ENCODE measurements at regions not wholly inside any gene's neighbourhood (a gene's known extent, or its start where the extent isn't known, plus 50 kb on each side); places are given as distances from the start of the nearest gene placed in this dataset.

DNA sequence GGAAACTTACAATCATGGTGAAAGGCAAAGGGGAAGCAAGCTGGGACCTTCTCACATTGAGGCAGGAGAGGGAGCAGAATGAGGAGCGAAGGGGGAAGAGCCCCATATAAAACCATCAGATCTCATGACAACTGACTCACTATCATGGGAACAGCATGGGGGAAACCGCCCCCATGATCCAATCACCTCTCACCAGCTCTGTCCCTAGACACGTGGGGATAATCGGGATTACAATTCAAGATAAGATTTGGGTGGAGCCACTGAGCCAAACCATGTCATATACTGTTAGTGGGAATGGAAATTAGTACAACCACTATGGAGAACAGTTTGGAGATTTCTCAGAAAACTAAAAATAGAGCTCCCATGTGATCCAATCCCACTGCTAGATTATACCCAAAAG, 163.7 kb downstream of the MANEA start:
- 0% methylated on average over 4 of the region's 4 CpGs for WGBS (ENCODE audit: insufficient coverage, low coverage, missing lambda C conversion rate)

More for the DNA sequence above, 163.7 kb downstream of the MANEA start:
- Histone ChIP-seq H2AFZ (ENCODE audit: low read depth, low read length) (no peak overlapping the region), H3K36me3 (ENCODE audit: control insufficient read depth, insufficient read depth, low read length) (no peaks in the 10 kb centered on the region), H3K27ac (ENCODE audit: extremely low read depth, low read depth, low read length) (no peak overlapping the region), H3K4me3 (no peak overlapping the region), H3K9me3 (replicated peaks; ENCODE audit: control insufficient read depth, insufficient read depth, low read depth, low read length) (no peaks in the 10 kb centered on the region), H3K9ac (ENCODE audit: insufficient read depth in 1 of 2, low read depth in 2 of 2, low read length in 2 of 2) (no peak overlapping the region), H3K4me1 (replicated peaks in 1 of 2; ENCODE audit: control insufficient read depth in 2 of 2, insufficient read depth in 2 of 2, low read length in 2 of 2) (no peaks in the 10 kb centered on the region), H3K9me1 (ENCODE audit: control insufficient read depth, insufficient read depth, low read length) (no peaks in the 10 kb centered on the region), H3K79me2 (ENCODE audit: control insufficient read depth, insufficient read depth, low read length) (no peaks in the 10 kb centered on the region), H4K20me1 (replicated peaks; ENCODE audit: control insufficient read depth, insufficient read depth, low read length) (no peaks in the 10 kb centered on the region), H3K4me2 (ENCODE audit: insufficient read depth, low read length) (no peak overlapping the region), H3K27me3 (ENCODE audit: control insufficient read depth in 2 of 2, insufficient read depth in 2 of 2, low read length in 2 of 2) (no peaks in the 10 kb centered on the region)
- no TSS peak for BruUV-seq (replicated peaks)
- TF ChIP-seq ILF3 (IDR thresholded peaks at IDR 0.05; ENCODE audit: borderline replicate concordance) (no peak), MAFK (IDR thresholded peaks at IDR 0.05; ENCODE audit: low read length) (no peak), ZKSCAN1 (IDR thresholded peaks at IDR 0.05; ENCODE audit: low read depth, low read length) (no peak), TEAD1 (CRISPR knock-in tag; IDR thresholded peaks at IDR 0.05) (no peak), ZNF124 (CRISPR knock-in tag; IDR thresholded peaks at IDR 0.05) (no peak), ZNF274 (IDR thresholded peaks at IDR 0.05; ENCODE audit: borderline replicate concordance, low read depth, low read length) (no peak), MEF2D (tag; conservative IDR thresholded peaks at IDR 0.05; ENCODE audit: low read depth) (no peak), EHMT2 (IDR thresholded peaks at IDR 0.05) (no peak), BRF1 (IDR thresholded peaks at IDR 0.05; ENCODE audit: borderline replicate concordance, extremely low read depth, insufficient read length) (no peak), RBM14 (IDR thresholded peaks at IDR 0.05; ENCODE audit: borderline replicate concordance, insufficient read depth, low read depth, low read length) (no peak)
- TF ChIP-seq, protein P1, sequence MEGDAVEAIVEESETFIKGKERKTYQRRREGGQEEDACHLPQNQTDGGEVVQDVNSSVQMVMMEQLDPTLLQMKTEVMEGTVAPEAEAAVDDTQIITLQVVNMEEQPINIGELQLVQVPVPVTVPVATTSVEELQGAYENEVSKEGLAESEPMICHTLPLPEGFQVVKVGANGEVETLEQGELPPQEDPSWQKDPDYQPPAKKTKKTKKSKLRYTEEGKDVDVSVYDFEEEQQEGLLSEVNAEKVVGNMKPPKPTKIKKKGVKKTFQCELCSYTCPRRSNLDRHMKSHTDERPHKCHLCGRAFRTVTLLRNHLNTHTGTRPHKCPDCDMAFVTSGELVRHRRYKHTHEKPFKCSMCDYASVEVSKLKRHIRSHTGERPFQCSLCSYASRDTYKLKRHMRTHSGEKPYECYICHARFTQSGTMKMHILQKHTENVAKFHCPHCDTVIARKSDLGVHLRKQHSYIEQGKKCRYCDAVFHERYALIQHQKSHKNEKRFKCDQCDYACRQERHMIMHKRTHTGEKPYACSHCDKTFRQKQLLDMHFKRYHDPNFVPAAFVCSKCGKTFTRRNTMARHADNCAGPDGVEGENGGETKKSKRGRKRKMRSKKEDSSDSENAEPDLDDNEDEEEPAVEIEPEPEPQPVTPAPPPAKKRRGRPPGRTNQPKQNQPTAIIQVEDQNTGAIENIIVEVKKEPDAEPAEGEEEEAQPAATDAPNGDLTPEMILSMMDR (IDR thresholded peaks at IDR 0.05 in 2 of 3, conservative IDR thresholded peaks at IDR 0.05 in 1 of 3; ENCODE audit: insufficient read depth in 2 of 3, low read depth in 1 of 3, low read length in 3 of 3), result no peak
- TF ChIP-seq, protein P2, sequence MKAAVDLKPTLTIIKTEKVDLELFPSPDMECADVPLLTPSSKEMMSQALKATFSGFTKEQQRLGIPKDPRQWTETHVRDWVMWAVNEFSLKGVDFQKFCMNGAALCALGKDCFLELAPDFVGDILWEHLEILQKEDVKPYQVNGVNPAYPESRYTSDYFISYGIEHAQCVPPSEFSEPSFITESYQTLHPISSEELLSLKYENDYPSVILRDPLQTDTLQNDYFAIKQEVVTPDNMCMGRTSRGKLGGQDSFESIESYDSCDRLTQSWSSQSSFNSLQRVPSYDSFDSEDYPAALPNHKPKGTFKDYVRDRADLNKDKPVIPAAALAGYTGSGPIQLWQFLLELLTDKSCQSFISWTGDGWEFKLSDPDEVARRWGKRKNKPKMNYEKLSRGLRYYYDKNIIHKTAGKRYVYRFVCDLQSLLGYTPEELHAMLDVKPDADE (conservative IDR thresholded peaks at IDR 0.05; ENCODE audit: control insufficient read depth, low read depth, low read length), result no peak
- TF ChIP-seq, protein P3, sequence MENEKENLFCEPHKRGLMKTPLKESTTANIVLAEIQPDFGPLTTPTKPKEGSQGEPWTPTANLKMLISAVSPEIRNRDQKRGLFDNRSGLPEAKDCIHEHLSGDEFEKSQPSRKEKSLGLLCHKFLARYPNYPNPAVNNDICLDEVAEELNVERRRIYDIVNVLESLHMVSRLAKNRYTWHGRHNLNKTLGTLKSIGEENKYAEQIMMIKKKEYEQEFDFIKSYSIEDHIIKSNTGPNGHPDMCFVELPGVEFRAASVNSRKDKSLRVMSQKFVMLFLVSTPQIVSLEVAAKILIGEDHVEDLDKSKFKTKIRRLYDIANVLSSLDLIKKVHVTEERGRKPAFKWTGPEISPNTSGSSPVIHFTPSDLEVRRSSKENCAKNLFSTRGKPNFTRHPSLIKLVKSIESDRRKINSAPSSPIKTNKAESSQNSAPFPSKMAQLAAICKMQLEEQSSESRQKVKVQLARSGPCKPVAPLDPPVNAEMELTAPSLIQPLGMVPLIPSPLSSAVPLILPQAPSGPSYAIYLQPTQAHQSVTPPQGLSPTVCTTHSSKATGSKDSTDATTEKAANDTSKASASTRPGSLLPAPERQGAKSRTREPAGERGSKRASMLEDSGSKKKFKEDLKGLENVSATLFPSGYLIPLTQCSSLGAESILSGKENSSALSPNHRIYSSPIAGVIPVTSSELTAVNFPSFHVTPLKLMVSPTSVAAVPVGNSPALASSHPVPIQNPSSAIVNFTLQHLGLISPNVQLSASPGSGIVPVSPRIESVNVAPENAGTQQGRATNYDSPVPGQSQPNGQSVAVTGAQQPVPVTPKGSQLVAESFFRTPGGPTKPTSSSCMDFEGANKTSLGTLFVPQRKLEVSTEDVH (IDR thresholded peaks at IDR 0.05; ENCODE audit: low read depth, partially characterized antibody), result no peak
- TF ChIP-seq, protein P4, sequence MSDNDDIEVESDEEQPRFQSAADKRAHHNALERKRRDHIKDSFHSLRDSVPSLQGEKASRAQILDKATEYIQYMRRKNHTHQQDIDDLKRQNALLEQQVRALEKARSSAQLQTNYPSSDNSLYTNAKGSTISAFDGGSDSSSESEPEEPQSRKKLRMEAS (CRISPR knock-in tag; IDR thresholded peaks at IDR 0.05), result no peak
- POLR2A ChIA-PET, result no interaction called here
- in situ Hi-C loops (cut with MboI) (no loop called here), intact Hi-C loops (cut with micrococcal nuclease) (no loop called here)
- no peak for ATAC-seq
- CTCF ChIA-PET (ENCODE audit: low intra/inter-chr PET ratio), result no interaction called here
- FAIRE-seq, result no peak
- DNase-seq (ENCODE audit: extremely low read depth in 1 of 4, low spot score in 3 of 4), result no peak
